ENCODE measurements at regions not wholly inside any gene's neighbourhood (a gene's known extent, or its start where the extent isn't known, plus 50 kb on each side); places are given as distances from the start of the nearest gene placed in this dataset.
"Not testable (repeated sequence)": the region's sequence is repeated elsewhere in the genome, so short reads cannot be mapped to it uniquely, and the experiment has no call there.

- H3K27ac ChIP-seq (ENCODE audit: low read length); DNase-seq (ENCODE audit: low read depth, low spot score); H3K27me3 ChIP-seq (ENCODE audit: control insufficient read depth, insufficient read depth, low read length); intact Hi-C loops (cut with micrococcal nuclease; ENCODE audit: unreplicated experiment); H3K36me3 ChIP-seq (ENCODE audit: control insufficient read depth, insufficient read depth, low read length); BruUV-seq (replicated peaks); CTCF ChIA-PET; H3K4me1 ChIP-seq (ENCODE audit: control insufficient read depth, insufficient read depth, low read length); POLR2A ChIA-PET; H3K9me3 ChIP-seq (ENCODE audit: control insufficient read depth, insufficient read depth, low read depth, low read length); H3K4me3 ChIP-seq (ENCODE audit: low read depth in 2 of 2, low read length in 2 of 2); in situ Hi-C loops (cut with HindIII; ENCODE audit: low pct_unique_long_range_greater_than_20kb, low sequenced_read_pairs): not testable (repeated sequence)
- peak; percentile 82; the same call in 1 of the 2 replicates for TF ChIP-seq TCF7L2 (IDR thresholded peaks at IDR 0.05; ENCODE audit: low read depth, low read length)
- peak; percentile 95 for ATAC-seq
Observed at GRCh38 chr11:49389149-49389548, 180.7 kb upstream of the FOLH1 start.

- CTCF ChIA-PET; H3K27me3 ChIP-seq (ENCODE audit: control insufficient read depth, insufficient read depth, low read length); H3K36me3 ChIP-seq (ENCODE audit: control insufficient read depth, insufficient read depth, low read length); POLR2A ChIA-PET; BruUV-seq (replicated peaks); ATAC-seq; H3K9me3 ChIP-seq (ENCODE audit: control insufficient read depth, insufficient read depth, low read depth, low read length); DNase-seq (ENCODE audit: low read depth, low spot score); H3K4me3 ChIP-seq (ENCODE audit: low read depth in 2 of 2, low read length in 2 of 2); H3K4me1 ChIP-seq (ENCODE audit: control insufficient read depth, insufficient read depth, low read length); intact Hi-C loops (cut with micrococcal nuclease; ENCODE audit: unreplicated experiment); in situ Hi-C loops (cut with HindIII; ENCODE audit: low pct_unique_long_range_greater_than_20kb, low sequenced_read_pairs); H3K27ac ChIP-seq (ENCODE audit: low read length): not testable (repeated sequence)
Observed at GRCh38 chr11:49384371-49384770, 176.0 kb upstream of the FOLH1 start.

- no peak overlapping the region for H3K27ac ChIP-seq (ENCODE audit: low read length)
- no peaks in the 10 kb centered on the region for H3K36me3 ChIP-seq (ENCODE audit: control insufficient read depth, insufficient read depth, low read length)
- CTCF ChIA-PET = no interaction called here
- POLR2A ChIA-PET = no interaction called here
- H3K4me3 ChIP-seq (ENCODE audit: low read depth in 2 of 2, low read length in 2 of 2) = no peak overlapping the region
- no peaks in the 10 kb centered on the region; the same call in 1 of the 2 replicates for H3K4me1 ChIP-seq (ENCODE audit: control insufficient read depth, insufficient read depth, low read length)
- no peaks in the 10 kb centered on the region for H3K9me3 ChIP-seq (ENCODE audit: control insufficient read depth, insufficient read depth, low read depth, low read length)
- H3K27me3 ChIP-seq (ENCODE audit: control insufficient read depth, insufficient read depth, low read length) = no peaks in the 10 kb centered on the region
- intact Hi-C loops (cut with micrococcal nuclease; ENCODE audit: unreplicated experiment) (no loop called here), in situ Hi-C loops (cut with HindIII; ENCODE audit: low pct_unique_long_range_greater_than_20kb, low sequenced_read_pairs) (no loop called here)
- no TSS peak for BruUV-seq (replicated peaks)
- TF ChIP-seq POLR2AphosphoS5 (IDR thresholded peaks at IDR 0.05; ENCODE audit: low read depth, low read length) = no peak
- ATAC-seq (no peak), DNase-seq (ENCODE audit: low read depth, low spot score) (no peak)
Observed at GRCh38 chr11:49377978-49378377, 169.6 kb upstream of the FOLH1 start.

- CTCF ChIA-PET; in situ Hi-C loops (cut with HindIII; ENCODE audit: low pct_unique_long_range_greater_than_20kb, low sequenced_read_pairs): not testable (repeated sequence)
Observed at GRCh38 chr11:49373866-49374265, 165.5 kb upstream of the FOLH1 start.

GRCh38 chr11:49373385-49373784 is 165.0 kb upstream of the FOLH1 start:
- ATAC-seq; POLR2A ChIA-PET; H3K36me3 ChIP-seq (ENCODE audit: control insufficient read depth, insufficient read depth, low read length); in situ Hi-C loops (cut with HindIII; ENCODE audit: low pct_unique_long_range_greater_than_20kb, low sequenced_read_pairs); H3K9me3 ChIP-seq (ENCODE audit: control insufficient read depth, insufficient read depth, low read depth, low read length); H3K27ac ChIP-seq (ENCODE audit: low read length); DNase-seq (ENCODE audit: low read depth, low spot score); intact Hi-C loops (cut with micrococcal nuclease; ENCODE audit: unreplicated experiment); H3K4me3 ChIP-seq (ENCODE audit: low read depth in 2 of 2, low read length in 2 of 2); CTCF ChIA-PET; BruUV-seq (replicated peaks); H3K27me3 ChIP-seq (ENCODE audit: control insufficient read depth, insufficient read depth, low read length); H3K4me1 ChIP-seq (ENCODE audit: control insufficient read depth, insufficient read depth, low read length): not testable (repeated sequence)

More at GRCh38 chr11:49373866-49374265, 165.5 kb upstream of the FOLH1 start:
- H3K4me1 ChIP-seq (ENCODE audit: control insufficient read depth, insufficient read depth, low read length); POLR2A ChIA-PET; DNase-seq (ENCODE audit: low read depth, low spot score); ATAC-seq; BruUV-seq (replicated peaks); H3K4me3 ChIP-seq (ENCODE audit: low read depth in 2 of 2, low read length in 2 of 2); H3K27me3 ChIP-seq (ENCODE audit: control insufficient read depth, insufficient read depth, low read length); H3K36me3 ChIP-seq (ENCODE audit: control insufficient read depth, insufficient read depth, low read length); H3K27ac ChIP-seq (ENCODE audit: low read length); H3K9me3 ChIP-seq (ENCODE audit: control insufficient read depth, insufficient read depth, low read depth, low read length); intact Hi-C loops (cut with micrococcal nuclease; ENCODE audit: unreplicated experiment): not testable (repeated sequence)

GRCh38 chr11:49372137-49372536 is 163.7 kb upstream of the FOLH1 start:
- H3K36me3 ChIP-seq (ENCODE audit: control insufficient read depth, insufficient read depth, low read length); H3K4me1 ChIP-seq (ENCODE audit: control insufficient read depth, insufficient read depth, low read length); H3K4me3 ChIP-seq (ENCODE audit: low read depth in 2 of 2, low read length in 2 of 2); H3K9me3 ChIP-seq (ENCODE audit: control insufficient read depth, insufficient read depth, low read depth, low read length); DNase-seq (ENCODE audit: low read depth, low spot score); CTCF ChIA-PET; intact Hi-C loops (cut with micrococcal nuclease; ENCODE audit: unreplicated experiment); ATAC-seq; POLR2A ChIA-PET; H3K27ac ChIP-seq (ENCODE audit: low read length); H3K27me3 ChIP-seq (ENCODE audit: control insufficient read depth, insufficient read depth, low read length); in situ Hi-C loops (cut with HindIII; ENCODE audit: low pct_unique_long_range_greater_than_20kb, low sequenced_read_pairs); BruUV-seq (replicated peaks): not testable (repeated sequence)

GRCh38 chr11:49368556-49368955 is 160.2 kb upstream of the FOLH1 start:
- H3K36me3 ChIP-seq (ENCODE audit: control insufficient read depth, insufficient read depth, low read length); ATAC-seq; H3K4me1 ChIP-seq (ENCODE audit: control insufficient read depth, insufficient read depth, low read length); H3K27ac ChIP-seq (ENCODE audit: low read length); H3K9me3 ChIP-seq (ENCODE audit: control insufficient read depth, insufficient read depth, low read depth, low read length); H3K27me3 ChIP-seq (ENCODE audit: control insufficient read depth, insufficient read depth, low read length); DNase-seq (ENCODE audit: low read depth, low spot score); POLR2A ChIA-PET; BruUV-seq (replicated peaks); intact Hi-C loops (cut with micrococcal nuclease; ENCODE audit: unreplicated experiment); CTCF ChIA-PET; H3K4me3 ChIP-seq (ENCODE audit: low read depth in 2 of 2, low read length in 2 of 2); in situ Hi-C loops (cut with HindIII; ENCODE audit: low pct_unique_long_range_greater_than_20kb, low sequenced_read_pairs): not testable (repeated sequence)

GRCh38 chr11:49365375-49365774 is 157.0 kb upstream of the FOLH1 start:
- in situ Hi-C loops (cut with HindIII; ENCODE audit: low pct_unique_long_range_greater_than_20kb, low sequenced_read_pairs) = not testable (repeated sequence)

More at GRCh38 chr11:49365375-49365774, 157.0 kb upstream of the FOLH1 start:
- DNase-seq (ENCODE audit: low read depth, low spot score); BruUV-seq (replicated peaks); H3K9me3 ChIP-seq (ENCODE audit: control insufficient read depth, insufficient read depth, low read depth, low read length); H3K27me3 ChIP-seq (ENCODE audit: control insufficient read depth, insufficient read depth, low read length); ATAC-seq; H3K4me1 ChIP-seq (ENCODE audit: control insufficient read depth, insufficient read depth, low read length); H3K27ac ChIP-seq (ENCODE audit: low read length); intact Hi-C loops (cut with micrococcal nuclease; ENCODE audit: unreplicated experiment); POLR2A ChIA-PET; H3K36me3 ChIP-seq (ENCODE audit: control insufficient read depth, insufficient read depth, low read length); H3K4me3 ChIP-seq (ENCODE audit: low read depth in 2 of 2, low read length in 2 of 2); CTCF ChIA-PET: not testable (repeated sequence)
